HCT116 (cell line): ENCODE measurements at regions not wholly inside any gene's neighbourhood (a gene's known extent, or its start where the extent isn't known, plus 50 kb on each side); places are given as distances from the start of the nearest gene placed in this dataset.

Experiments used
- ATAC-seq: fragments of 200-7000 bp; cut with Tn5 transposase; 2 replicates; pipeline ENCODE4 v1.9.1; 2020; ENCODE audit warnings: mild to moderate bottlenecking, moderate library complexity
- BruUV-seq: library from RNA; stranded (reverse); fragments of 400-500 nt; replicated peaks from 2 replicates; lab custom pipeline; 2021; lab: Mats Ljungman, UMichigan
- CTCF ChIA-PET: fragments of 300-600 bp; sonication (Branson Sonifier 250); formaldehyde crosslinking; loops from one replicate; lab custom pipeline; 2021; ENCODE audit warnings: antibody characterized with exemption; lab: Charles Lee
- POLR2A ChIA-PET: fragments of 300-600, 350-600 bp; sonication (Branson Sonifier 250); formaldehyde crosslinking; loops from one replicate; lab custom pipeline; 2021; ENCODE audit warnings: antibody characterized with exemption; lab: Charles Lee
- RAD21 ChIA-PET, 2 experiments: fragments of 300-600 bp; sonication (Branson Sonifier 250); formaldehyde crosslinking; loops; one replicate each; lab custom pipeline; 2023; ENCODE audit warnings: low total read pairs in 2 of 2; ENCODE audit not compliant: uncharacterized antibody in 2 of 2, unreplicated experiment in 2 of 2, low non-redundant PET in 1 of 2; lab: Charles Lee
- DNase-seq: peaks from one replicate; pipeline ENCODE4 v3.0.0-alpha.2; 2010; ENCODE audit warnings: low read depth, low spot score
- H2AFZ ChIP-seq: fragments of 200-600 bp; shearing (Covaris generic), sonication (generic); 2 replicates; pipeline ENCODE4 v1.6.1; 2017; ENCODE audit warnings: low read depth, mixed run types, mixed read lengths, antibody characterized with exemption, low read length; ENCODE audit not compliant: poor library complexity, severe bottlenecking
- H3K27ac ChIP-seq: 2 replicates; pipeline ENCODE4 v1.5.1; 2012; ENCODE audit warnings: low read depth, low read length
- H3K27me3 ChIP-seq: fragments of 200-600 bp; sonication (generic); 2 replicates; pipeline ENCODE4 v1.6.1; 2016; ENCODE audit warnings: mixed run types, low read length, mixed read lengths; ENCODE audit not compliant: insufficient read depth
- H3K36me3 ChIP-seq, 2 experiments: fragments of 200-500 bp in 1 of 2; fragments of 200-600 bp in 1 of 2; sonication (Bioruptor generic) in 1 of 2; sonication (generic) in 1 of 2; 2 replicates each; pipeline versions ENCODE4 v1.5.1 to v1.6.1; 2014 to 2016; ENCODE audit warnings: low read length in 2 of 2, inconsistent platforms in 1 of 2, mixed read lengths in 1 of 2, mixed run types in 1 of 2; ENCODE audit not compliant: insufficient read depth in 2 of 2, control insufficient read depth in 1 of 2
- H3K4me1 ChIP-seq, 2 experiments: fragments of 200-600 bp in 1 of 2; sonication (generic) in 1 of 2; 2 replicates each; pipeline versions ENCODE4 v1.5.1 to v1.6.1; 2012 to 2017; ENCODE audit warnings: low read length in 2 of 2, inconsistent platforms in 1 of 2, mild to moderate bottlenecking in 1 of 2, mixed read lengths in 1 of 2, mixed run types in 1 of 2, moderate library complexity in 1 of 2; ENCODE audit not compliant: insufficient read depth in 2 of 2, control insufficient read depth in 1 of 2
- H3K4me2 ChIP-seq: fragments of 200-600 bp; sonication (generic); 2 replicates; pipeline ENCODE4 v1.6.1; 2017; ENCODE audit warnings: mixed run types, low read length, mixed read lengths
- H3K4me3 ChIP-seq, 2 experiments: fragments of 200-600 bp in 1 of 2; sonication (generic) in 1 of 2; replicated peaks in 1 of 2; 2 replicates each; pipeline ENCODE4 v1.5.1; 2011 to 2016; ENCODE audit warnings: low read length in 2 of 2, control low read depth in 1 of 2, low read depth in 1 of 2, mild to moderate bottlenecking in 1 of 2, mixed read lengths in 1 of 2, mixed run types in 1 of 2
- H3K79me2 ChIP-seq: fragments of 200-600 bp; sonication (generic); 2 replicates; pipeline ENCODE4 v1.6.1; 2017; ENCODE audit warnings: mild to moderate bottlenecking, mixed run types, low read length, moderate library complexity, mixed read lengths; ENCODE audit not compliant: insufficient read depth
- H3K9ac ChIP-seq: fragments of 200-600 bp; sonication (generic); 2 replicates; pipeline ENCODE4 v1.6.1; 2016; ENCODE audit warnings: low read length, mixed read lengths
- H3K9me2 ChIP-seq: fragments of 200-600 bp; sonication (generic), shearing (Covaris generic); 2 replicates; pipeline ENCODE4 v1.6.1; 2017; ENCODE audit warnings: mixed run types, mild to moderate bottlenecking, moderate library complexity; ENCODE audit not compliant: insufficient read depth
- H3K9me3 ChIP-seq, 2 experiments: fragments of 200-500 bp in 1 of 2; fragments of 200-600 bp in 1 of 2; sonication (Bioruptor generic) in 1 of 2; sonication (generic) in 1 of 2; 2 replicates each; pipeline ENCODE4 v1.6.1; 2014 to 2017; ENCODE audit warnings: low read length in 2 of 2, mixed read lengths in 2 of 2, inconsistent platforms in 1 of 2, low read depth in 1 of 2, mild to moderate bottlenecking in 1 of 2, mixed run types in 1 of 2, moderate library complexity in 1 of 2; ENCODE audit not compliant: control insufficient read depth in 1 of 2, insufficient read depth in 1 of 2
- H4K20me1 ChIP-seq: fragments of 200-600 bp; sonication (generic), shearing (Covaris generic); 2 replicates; pipeline ENCODE4 v1.6.1; 2017; ENCODE audit warnings: mixed run types, mild to moderate bottlenecking, moderate library complexity; ENCODE audit not compliant: insufficient read depth
- CEBPB ChIP-seq: IDR thresholded peaks from 2 replicates; pipeline ENCODE4 v1.6.1; 2012; ENCODE audit warnings: low read depth
- EGR1 ChIP-seq: IDR thresholded peaks from 2 replicates; pipeline ENCODE4 v1.6.1; 2012; ENCODE audit warnings: low read depth
- ELF1 ChIP-seq: IDR thresholded peaks from 2 replicates; pipeline ENCODE4 v1.6.1; 2012; ENCODE audit warnings: low read depth, borderline replicate concordance
- FOSL1 ChIP-seq: IDR thresholded peaks from 2 replicates; pipeline ENCODE4 v1.6.1; 2012; ENCODE audit warnings: low read depth
- JUND ChIP-seq: IDR thresholded peaks from 2 replicates; pipeline ENCODE4 v1.6.1; 2012
- POLR2AphosphoS5 ChIP-seq: IDR thresholded peaks from 2 replicates; pipeline ENCODE4 v1.6.1; 2011; ENCODE audit warnings: mild to moderate bottlenecking, low read depth, low read length, moderate library complexity
- RAD21 ChIP-seq: IDR thresholded peaks from 2 replicates; pipeline ENCODE4 v1.6.1; 2012; ENCODE audit warnings: low read depth, mild to moderate bottlenecking
- SIN3A ChIP-seq: IDR thresholded peaks from 2 replicates; pipeline ENCODE4 v1.6.1; 2012; ENCODE audit warnings: low read depth
- SRF ChIP-seq: IDR thresholded peaks from 2 replicates; pipeline ENCODE4 v1.6.1; 2012; ENCODE audit warnings: low read depth
- TCF7L2 ChIP-seq: IDR thresholded peaks from 2 replicates; pipeline ENCODE4 v1.7.0; 2011; ENCODE audit warnings: borderline replicate concordance, inconsistent platforms; ENCODE audit not compliant: insufficient read depth, insufficient read length; ENCODE audit errors: extremely low read depth
- YY1 ChIP-seq: IDR thresholded peaks from 2 replicates; pipeline ENCODE4 v1.6.1; 2011; ENCODE audit warnings: low read length, low read depth, moderate library complexity, mild to moderate bottlenecking; ENCODE audit not compliant: insufficient replicate concordance; ENCODE audit errors: extremely low read depth
- ZBTB33 ChIP-seq: IDR thresholded peaks from 2 replicates; pipeline ENCODE4 v1.6.1; 2011; ENCODE audit warnings: mild to moderate bottlenecking, low read length, moderate library complexity; ENCODE audit not compliant: insufficient replicate concordance; ENCODE audit errors: extremely low read depth
- intact Hi-C: fragments of 100-400 bp; cut with micrococcal nuclease; formaldehyde crosslinking; loops from 2 replicates; pipeline ENCODE4 v1.10.0; 2022
- TF ChIP-seq, protein P1 (sequence below): IDR thresholded peaks from 2 replicates; pipeline ENCODE4 v1.6.1; 2012
- TF ChIP-seq, protein P2 (sequence below): IDR thresholded peaks from 2 replicates; pipeline ENCODE4 v1.6.1; 2012
- TF ChIP-seq, protein P3 (sequence below): IDR thresholded peaks from 2 replicates; pipeline ENCODE4 v1.6.1; 2012; ENCODE audit warnings: low read depth

DNA sequence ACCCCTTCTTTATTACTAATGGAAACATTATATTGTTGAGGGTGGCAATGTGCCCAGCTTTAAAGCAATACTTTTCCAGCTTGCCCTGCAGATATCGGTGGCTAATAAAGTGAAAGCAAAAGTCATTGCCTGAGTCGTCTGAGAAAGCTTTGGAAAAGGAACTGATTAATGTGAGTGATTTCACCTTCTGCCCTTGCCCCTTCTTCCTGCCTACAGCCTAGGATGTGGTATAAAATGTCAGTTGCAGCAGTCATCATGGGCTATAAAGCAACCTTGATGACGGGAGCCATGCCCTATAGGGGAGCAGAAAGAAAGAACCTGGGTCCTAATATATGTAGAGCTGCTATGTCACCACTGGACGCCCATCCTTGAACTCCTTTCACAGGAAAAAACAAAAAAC is 132.4 kb upstream of the USP9X start:
- no peak for ATAC-seq
- no peaks in the 10 kb centered on the region for H3K4me1 ChIP-seq
- POLR2A ChIA-PET: no interaction called here
- H4K20me1 ChIP-seq: no peaks in the 10 kb centered on the region
- H3K27ac ChIP-seq: no peak overlapping the region
- no peaks in the 10 kb centered on the region for H3K9me2 ChIP-seq
- no peak overlapping the region for H2AFZ ChIP-seq
- H3K79me2 ChIP-seq: no peaks in the 10 kb centered on the region
- no peaks in the 10 kb centered on the region for H3K27me3 ChIP-seq
- CTCF ChIA-PET: no interaction called here
- H3K4me2 ChIP-seq: no peak overlapping the region
- H3K4me3 ChIP-seq: no peak overlapping the region
- no peaks in the 10 kb centered on the region for H3K36me3 ChIP-seq
- no peaks in the 10 kb centered on the region for H3K9me3 ChIP-seq
- intact Hi-C loops: no loop called here
- no peak for TF ChIP-seq RAD21
- TF ChIP-seq, protein P1, sequence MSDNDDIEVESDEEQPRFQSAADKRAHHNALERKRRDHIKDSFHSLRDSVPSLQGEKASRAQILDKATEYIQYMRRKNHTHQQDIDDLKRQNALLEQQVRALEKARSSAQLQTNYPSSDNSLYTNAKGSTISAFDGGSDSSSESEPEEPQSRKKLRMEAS: no peak
- no peak for TF ChIP-seq EGR1
- TF ChIP-seq TCF7L2: no peak
- no peak for TF ChIP-seq POLR2AphosphoS5
- TF ChIP-seq FOSL1: no peak
- TF ChIP-seq, protein P2, sequence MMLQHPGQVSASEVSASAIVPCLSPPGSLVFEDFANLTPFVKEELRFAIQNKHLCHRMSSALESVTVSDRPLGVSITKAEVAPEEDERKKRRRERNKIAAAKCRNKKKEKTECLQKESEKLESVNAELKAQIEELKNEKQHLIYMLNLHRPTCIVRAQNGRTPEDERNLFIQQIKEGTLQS: no peak
- TF ChIP-seq JUND: no peak
- TF ChIP-seq CEBPB: no peak
- TF ChIP-seq ELF1: no peak
- no peak for TF ChIP-seq YY1
- TF ChIP-seq SRF: no peak
- TF ChIP-seq, all 23 proteins: peak for 0
- no peak for DNase-seq
- RAD21 ChIA-PET: no interaction called here
- BruUV-seq: no TSS peak
- H3K9ac ChIP-seq: no peak overlapping the region

GRCh38 chrX:40953369-40953768 is 131.9 kb upstream of the USP9X start:
- H3K36me3 ChIP-seq: no peaks in the 10 kb centered on the region
- ChIA-PET RAD21 (no interaction called here), POLR2A (no interaction called here), CTCF (no interaction called here)
- ATAC-seq (no peak), DNase-seq (no peak)
- H3K9me2 ChIP-seq: no peaks in the 10 kb centered on the region
- no peak overlapping the region for H3K4me3 ChIP-seq
- H3K4me1 ChIP-seq: no peaks in the 10 kb centered on the region
- H3K9ac ChIP-seq: no peak overlapping the region
- H3K4me2 ChIP-seq: no peak overlapping the region
- no peak overlapping the region for H3K27ac ChIP-seq
- H2AFZ ChIP-seq: no peak overlapping the region
- no peaks in the 10 kb centered on the region for H3K79me2 ChIP-seq
- H4K20me1 ChIP-seq: no peaks in the 10 kb centered on the region
- no TSS peak for BruUV-seq
- H3K27me3 ChIP-seq: no peaks in the 10 kb centered on the region
- no peaks in the 10 kb centered on the region for H3K9me3 ChIP-seq
- intact Hi-C loops: no loop called here
- TF ChIP-seq, protein P3, sequence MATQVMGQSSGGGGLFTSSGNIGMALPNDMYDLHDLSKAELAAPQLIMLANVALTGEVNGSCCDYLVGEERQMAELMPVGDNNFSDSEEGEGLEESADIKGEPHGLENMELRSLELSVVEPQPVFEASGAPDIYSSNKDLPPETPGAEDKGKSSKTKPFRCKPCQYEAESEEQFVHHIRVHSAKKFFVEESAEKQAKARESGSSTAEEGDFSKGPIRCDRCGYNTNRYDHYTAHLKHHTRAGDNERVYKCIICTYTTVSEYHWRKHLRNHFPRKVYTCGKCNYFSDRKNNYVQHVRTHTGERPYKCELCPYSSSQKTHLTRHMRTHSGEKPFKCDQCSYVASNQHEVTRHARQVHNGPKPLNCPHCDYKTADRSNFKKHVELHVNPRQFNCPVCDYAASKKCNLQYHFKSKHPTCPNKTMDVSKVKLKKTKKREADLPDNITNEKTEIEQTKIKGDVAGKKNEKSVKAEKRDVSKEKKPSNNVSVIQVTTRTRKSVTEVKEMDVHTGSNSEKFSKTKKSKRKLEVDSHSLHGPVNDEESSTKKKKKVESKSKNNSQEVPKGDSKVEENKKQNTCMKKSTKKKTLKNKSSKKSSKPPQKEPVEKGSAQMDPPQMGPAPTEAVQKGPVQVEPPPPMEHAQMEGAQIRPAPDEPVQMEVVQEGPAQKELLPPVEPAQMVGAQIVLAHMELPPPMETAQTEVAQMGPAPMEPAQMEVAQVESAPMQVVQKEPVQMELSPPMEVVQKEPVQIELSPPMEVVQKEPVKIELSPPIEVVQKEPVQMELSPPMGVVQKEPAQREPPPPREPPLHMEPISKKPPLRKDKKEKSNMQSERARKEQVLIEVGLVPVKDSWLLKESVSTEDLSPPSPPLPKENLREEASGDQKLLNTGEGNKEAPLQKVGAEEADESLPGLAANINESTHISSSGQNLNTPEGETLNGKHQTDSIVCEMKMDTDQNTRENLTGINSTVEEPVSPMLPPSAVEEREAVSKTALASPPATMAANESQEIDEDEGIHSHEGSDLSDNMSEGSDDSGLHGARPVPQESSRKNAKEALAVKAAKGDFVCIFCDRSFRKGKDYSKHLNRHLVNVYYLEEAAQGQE: no peak
- TF ChIP-seq FOSL1 (no peak), SIN3A (no peak), ELF1 (no peak), ZBTB33 (no peak), SRF (no peak)
- TF ChIP-seq, protein P1: no peak
- TF ChIP-seq, protein P2: no peak
